Caki2 (cell line): ENCODE measurements at regions not wholly inside any gene's neighbourhood (a gene's known extent, or its start where the extent isn't known, plus 50 kb on each side); places are given as distances from the start of the nearest gene placed in this dataset.
"Not testable (repeated sequence)": the region's sequence is repeated elsewhere in the genome, so short reads cannot be mapped to it uniquely, and the experiment has no call there.

Experiments
- DNase-seq: peaks from one replicate; pipeline ENCODE4 v3.0.0-alpha.2; 2015; ENCODE audit warnings: low read depth
- in situ Hi-C: cut with HindIII; loops from 2 replicates; pipeline ENCODE4 v1.10.0; 2016; ENCODE audit warnings: low sequenced_read_pairs, low pct_unique_long_range_greater_than_20kb, mixed read lengths

DNA sequence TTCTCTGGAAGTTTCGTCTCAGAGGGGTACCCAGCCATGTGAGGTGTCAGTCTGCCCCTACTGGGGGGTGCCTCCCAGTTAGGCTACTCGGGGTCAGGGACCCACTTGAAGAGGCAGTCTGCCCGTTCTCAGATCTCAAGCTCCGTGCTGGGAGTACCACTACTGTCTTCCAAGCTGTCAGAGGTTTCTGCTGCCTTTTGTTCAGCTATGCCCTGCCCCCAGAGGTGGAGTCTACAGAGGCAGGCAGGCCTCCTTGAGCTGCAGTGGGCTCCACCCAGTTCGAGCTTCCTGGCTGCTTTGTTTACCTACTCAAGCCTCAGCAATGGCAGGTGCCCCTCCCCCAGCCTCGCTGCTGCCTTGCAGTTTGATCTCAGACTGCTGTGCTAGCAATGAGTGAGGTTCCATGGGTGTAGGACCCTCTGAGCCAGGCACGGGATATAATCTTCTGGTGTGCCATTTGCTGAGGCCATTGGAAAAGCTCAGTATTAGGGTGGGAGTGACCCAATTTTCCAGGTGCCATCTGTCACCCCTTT lies 71.0 kb upstream of the SH3GLB1 start:
- in situ Hi-C loops, DNase-seq: not testable (repeated sequence)

DNA sequence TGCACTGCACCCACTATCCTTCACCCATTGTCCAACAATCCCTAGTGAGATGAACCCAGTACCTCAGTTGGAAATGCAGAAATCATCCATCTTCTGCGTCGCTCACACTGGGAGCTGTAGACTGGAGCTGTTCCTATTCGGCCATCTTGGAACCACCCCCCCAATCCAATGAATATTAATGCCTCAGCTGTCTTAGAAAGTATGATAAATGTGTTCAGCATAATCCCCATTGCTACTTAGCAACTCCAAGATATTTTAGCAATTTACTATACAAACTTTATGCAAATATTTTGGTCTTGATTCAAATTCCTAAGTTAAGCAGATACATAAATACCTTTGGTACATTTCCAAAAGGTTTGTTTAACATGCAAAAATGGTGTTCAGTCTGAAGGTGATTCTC lies 70.5 kb upstream of the SH3GLB1 start:
- in situ Hi-C loops, result no loop called here
- DNase-seq, result no peak

DNA sequence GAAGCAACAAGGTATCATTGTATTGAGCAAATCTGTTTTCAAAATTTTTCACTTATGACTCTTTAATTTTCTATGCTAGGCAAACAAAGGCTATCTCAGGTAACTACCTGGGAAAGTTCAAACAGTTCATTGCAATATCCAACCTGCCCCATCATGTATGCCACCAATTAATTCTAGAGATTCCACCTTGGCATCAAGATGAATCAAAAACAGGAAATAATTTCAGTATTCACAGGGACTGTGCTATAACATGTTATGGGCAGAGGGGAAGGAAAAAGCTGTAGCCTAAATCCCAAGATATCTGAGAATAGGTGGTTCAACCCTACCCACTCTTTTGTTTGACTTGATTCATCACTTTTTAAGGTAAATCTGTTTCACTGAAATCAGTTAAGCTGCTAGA lies 67.5 kb upstream of the SH3GLB1 start:
- in situ Hi-C loops, result no loop called here
- DNase-seq, result no peak

DNA sequence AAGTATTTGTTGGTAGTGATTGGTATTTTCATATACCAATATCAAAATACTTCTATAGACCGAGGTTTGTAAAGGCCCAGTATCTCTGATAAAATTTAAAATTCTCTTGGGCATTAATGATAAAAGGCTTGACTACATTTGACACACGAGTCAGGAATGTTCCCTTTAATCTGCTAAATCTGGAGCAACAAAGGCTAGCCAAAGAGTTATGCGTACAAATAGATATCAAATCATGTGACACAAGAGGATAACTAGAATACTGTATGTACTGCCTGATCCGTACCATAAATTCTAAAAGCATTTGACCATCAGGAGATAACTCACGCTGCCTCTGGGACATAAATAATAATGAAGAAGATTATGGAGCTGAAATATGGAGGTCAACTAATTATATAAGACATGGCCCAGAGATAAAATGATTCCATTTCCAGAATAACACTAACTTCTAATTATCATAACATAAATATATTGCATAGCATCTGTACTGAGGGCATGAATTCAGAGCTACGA lies 64.2 kb upstream of the SH3GLB1 start:
- in situ Hi-C loops, result no loop called here
- DNase-seq, result no peak

DNA sequence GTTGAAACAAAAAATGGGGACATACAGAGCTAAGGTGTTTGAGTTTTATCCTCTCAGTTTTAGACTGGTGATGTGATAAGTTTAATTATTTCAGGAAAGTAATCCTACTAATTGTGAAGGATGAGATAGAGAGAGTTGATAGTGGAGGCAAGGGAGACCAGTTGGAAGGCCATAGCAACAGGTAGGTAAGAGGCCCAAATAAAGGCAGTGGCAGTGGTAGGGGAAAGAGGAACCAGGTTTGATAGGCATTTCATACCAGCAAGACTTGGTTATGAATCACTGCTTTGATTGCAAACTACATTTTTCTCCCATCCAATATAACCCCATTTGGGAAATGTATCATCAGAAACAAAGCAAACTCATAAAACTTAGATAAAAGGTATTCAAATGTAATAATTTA lies 63.1 kb upstream of the SH3GLB1 start:
- in situ Hi-C loops, result no loop called here
- DNase-seq, result no peak

DNA sequence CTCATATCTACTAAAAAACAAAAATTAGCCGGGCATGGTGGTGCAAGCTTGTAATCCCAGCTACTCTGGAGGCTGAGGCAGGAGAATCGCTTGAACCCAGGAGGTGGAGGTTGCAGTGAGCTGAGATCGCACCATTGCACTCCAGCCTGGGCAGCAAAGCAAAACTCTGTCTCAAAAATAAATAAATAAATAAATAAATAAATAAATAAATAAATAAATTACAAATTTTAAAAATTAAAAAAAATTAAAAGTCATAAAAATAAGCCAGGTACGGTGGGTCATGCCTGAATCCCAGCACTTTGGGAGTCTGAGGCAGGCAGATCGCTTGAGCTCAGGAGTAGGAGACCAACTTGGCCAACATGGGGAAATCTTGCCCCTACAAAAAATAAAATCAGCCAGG lies 59.7 kb upstream of the SH3GLB1 start:
- in situ Hi-C loops, DNase-seq: not testable (repeated sequence)

DNA sequence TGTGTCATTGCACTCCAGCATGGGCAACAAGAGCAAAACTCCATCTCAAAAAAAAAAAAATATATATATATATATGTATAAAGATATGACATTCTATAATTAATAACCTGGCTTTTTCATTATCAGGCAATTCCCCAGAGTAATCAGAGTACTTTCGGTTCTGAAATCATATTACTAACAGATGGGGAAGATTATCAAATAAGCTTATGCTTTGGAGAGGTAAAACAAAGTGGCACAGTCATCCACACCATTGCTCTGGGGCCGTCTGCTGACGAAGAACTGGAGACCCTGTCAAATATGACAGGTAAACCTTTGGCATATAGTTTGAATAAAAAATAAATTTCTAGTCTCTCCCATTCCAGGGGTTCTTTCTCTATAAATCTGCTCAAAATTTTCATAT lies 58.5 kb upstream of the SH3GLB1 start:
- in situ Hi-C loops, result no loop called here
- DNase-seq, result no peak

DNA sequence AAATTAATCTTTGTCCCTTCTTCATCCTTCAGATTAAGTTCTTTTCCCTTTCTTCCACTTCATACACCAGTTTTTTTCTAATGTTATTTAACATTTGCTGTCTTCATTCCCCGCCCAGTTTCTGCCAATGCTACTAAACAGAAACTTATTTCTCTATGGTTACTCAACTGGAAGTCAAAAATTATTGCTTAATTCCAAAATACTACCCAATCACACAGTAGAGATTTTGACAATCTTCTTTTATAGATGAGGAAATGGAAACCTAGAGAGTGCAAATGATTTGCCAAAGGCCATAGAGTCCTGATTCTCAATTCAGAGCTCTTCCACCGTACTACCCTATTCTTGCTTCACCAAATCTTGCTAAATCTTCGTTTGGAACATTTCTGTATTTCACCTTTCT lies 58.1 kb upstream of the SH3GLB1 start:
- in situ Hi-C loops, result no loop called here
- DNase-seq, result no peak

DNA sequence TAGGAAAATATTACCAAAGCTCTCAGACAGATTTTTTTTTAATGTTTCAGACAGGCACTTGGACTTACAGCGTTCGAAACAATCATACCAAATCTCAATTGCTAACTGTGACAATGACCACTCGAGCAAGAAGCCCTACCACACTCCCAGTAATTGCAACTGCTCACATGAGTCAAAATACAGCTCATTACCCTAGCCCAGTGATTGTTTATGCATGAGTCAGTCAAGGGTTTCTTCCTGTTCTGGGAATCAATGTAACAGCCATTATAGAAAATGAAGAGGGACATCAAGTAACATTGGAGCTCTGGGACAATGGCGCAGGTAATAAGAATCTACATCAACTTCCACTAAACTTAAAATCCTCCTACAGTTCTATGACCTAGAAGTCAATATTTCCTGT lies 56.1 kb upstream of the SH3GLB1 start:
- DNase-seq, result peak; percentile 32
- in situ Hi-C loops, result no loop called here

DNA sequence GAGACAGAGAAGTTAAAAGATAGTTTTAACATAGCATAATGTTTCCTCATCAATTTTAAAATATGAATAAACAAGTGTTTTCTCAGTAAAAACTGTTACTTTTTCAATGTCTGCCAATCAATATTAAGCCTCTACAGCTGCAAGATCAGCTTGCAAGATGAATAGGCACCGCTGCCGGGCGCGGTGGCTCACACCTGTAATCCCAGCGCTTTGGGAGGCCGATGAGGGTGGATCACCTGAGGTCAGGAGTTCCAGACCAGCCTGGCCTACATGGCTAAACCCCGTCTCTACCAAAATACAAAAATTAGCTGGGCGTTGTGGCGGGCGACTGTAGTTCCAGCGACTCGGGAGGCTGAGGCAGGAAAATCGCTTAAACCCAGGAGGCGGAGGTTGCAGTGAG lies 54.8 kb upstream of the SH3GLB1 start:
- in situ Hi-C loops, result no loop called here
- DNase-seq, result no peak

DNA sequence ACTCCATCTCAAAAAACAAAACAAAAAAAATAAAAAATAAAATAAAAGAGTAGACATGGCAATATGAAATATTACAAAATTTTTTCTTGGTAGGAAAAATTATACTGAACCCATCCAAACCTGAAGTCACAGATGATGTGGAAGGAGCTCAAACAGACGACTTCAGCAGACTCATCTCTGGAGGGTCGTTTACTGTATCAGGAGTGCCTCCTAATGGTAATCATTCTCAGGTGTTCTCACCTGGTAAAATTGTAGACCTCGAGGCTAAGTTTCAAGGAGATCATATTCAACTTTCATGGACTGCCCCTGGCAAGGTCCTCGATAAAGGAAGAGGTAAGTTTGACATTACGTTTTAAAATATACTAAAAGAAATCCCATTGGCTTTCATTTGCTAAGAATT lies 54.3 kb upstream of the SH3GLB1 start:
- in situ Hi-C loops, result no loop called here
- DNase-seq, result no peak
